GM12878 (cell line): ENCODE measurements at regions not wholly inside any gene's neighbourhood (a gene's known extent, or its start where the extent isn't known, plus 50 kb on each side); places are given as distances from the start of the nearest gene placed in this dataset.

Source experiments
- ATAC-seq: fragments of 200-7000 bp; cut with Tn5 transposase; 3 replicates; pipeline ENCODE4 v1.9.1; 2020; ENCODE audit warnings: mild to moderate bottlenecking, moderate library complexity
- BruUV-seq: library from RNA; stranded (reverse); fragments of 400-500 nt; replicated peaks from 2 replicates; lab custom pipeline; 2021; lab: Mats Ljungman, UMichigan
- CTCF ChIA-PET: fragments of 300-600 bp; sonication (Branson Sonifier 250); formaldehyde crosslinking; extraction: SDS; loops from one replicate; lab custom pipeline; 2021; ENCODE audit warnings: inconsistent platforms; lab: Yijun Ruan, JAX
- POLR2A ChIA-PET: fragments of 350-600 bp; formaldehyde crosslinking; extraction: SDS; loops from one replicate; lab custom pipeline; 2021; ENCODE audit warnings: inconsistent platforms; lab: Charles Lee
- RAD21 ChIA-PET: fragments of 300-600 bp; sonication (Branson Sonifier 250); formaldehyde crosslinking; loops from one replicate; lab custom pipeline; 2023; ENCODE audit warnings: antibody characterized with exemption; ENCODE audit not compliant: unreplicated experiment; lab: Charles Lee
- SMC1A ChIA-PET: fragments of 300-600 bp; sonication (Branson Sonifier 250); formaldehyde crosslinking; loops from one replicate; lab custom pipeline; 2023; ENCODE audit not compliant: unreplicated experiment, uncharacterized antibody; lab: Charles Lee
- DNase-seq: peaks from one replicate; pipeline ENCODE4 v3.0.0-alpha.2; 2011; ENCODE audit warnings: low read depth, low spot score
- FAIRE-seq: peaks from 3 replicates; lab custom pipeline; 2011; peaks lifted over from hg19 to GRCh38; lab: Jason Lieb, UNC
- H2AFZ ChIP-seq: 2 replicates; pipeline ENCODE4 v1.6.0; 2011; ENCODE audit warnings: low read depth, low read length, control low read depth; ENCODE audit not compliant: control insufficient read depth
- H3K27ac ChIP-seq: 2 replicates; pipeline ENCODE4 v1.5.1; 2011; ENCODE audit warnings: control low read depth; ENCODE audit not compliant: control insufficient read depth, insufficient read depth
- H3K27me3 ChIP-seq, 2 experiments: replicated peaks in 1 of 2; 2 replicates each; pipeline versions ENCODE4 v1.6.0 to v1.6.1; 2011; ENCODE audit warnings: low read length in 1 of 2; ENCODE audit not compliant: control insufficient read depth in 2 of 2, insufficient read depth in 2 of 2
- H3K36me3 ChIP-seq, 2 experiments: 2 replicates each; pipeline ENCODE4 v1.5.1; 2011; ENCODE audit warnings: low read length in 1 of 2; ENCODE audit not compliant: control insufficient read depth in 2 of 2, insufficient read depth in 2 of 2
- H3K4me1 ChIP-seq: 2 replicates; pipeline ENCODE4 v1.6.1; 2011; ENCODE audit warnings: mild to moderate bottlenecking, low read length, moderate library complexity, mixed read lengths; ENCODE audit not compliant: control insufficient read depth, insufficient read depth
- H3K4me2 ChIP-seq: 2 replicates; pipeline ENCODE4 v1.6.0; 2011; ENCODE audit warnings: control low read depth; ENCODE audit not compliant: control insufficient read depth, insufficient read depth
- H3K4me3 ChIP-seq: fragments of 200-600 bp; sonication (generic); 2 replicates; pipeline ENCODE4 v1.5.1; 2016
- H3K79me2 ChIP-seq: 2 replicates; pipeline ENCODE4 v1.6.0; 2011; ENCODE audit warnings: low read length; ENCODE audit not compliant: control insufficient read depth, insufficient read depth
- H3K9ac ChIP-seq: 2 replicates; pipeline ENCODE4 v1.8.0; 2011; ENCODE audit warnings: low read length, control low read depth, mixed read lengths; ENCODE audit not compliant: control insufficient read depth, insufficient read depth
- H3K9me3 ChIP-seq: replicated peaks from 3 replicates; pipeline ENCODE4 v1.5.1; 2011; ENCODE audit warnings: mild to moderate bottlenecking, low read length; ENCODE audit not compliant: control insufficient read depth, insufficient read depth
- H4K20me1 ChIP-seq: 2 replicates; pipeline ENCODE4 v1.6.0; 2011; ENCODE audit not compliant: control insufficient read depth, insufficient read depth
- CBX5 ChIP-seq: sonication (generic); IDR thresholded peaks from 2 replicates; pipeline ENCODE4 v1.6.1; 2016; ENCODE audit warnings: low read depth, moderate library complexity, mild to moderate bottlenecking, inconsistent platforms
- E2F8 ChIP-seq: fragments of 450-650 bp; IDR thresholded peaks from 2 replicates; pipeline ENCODE4 v1.6.1; 2018; ENCODE audit warnings: mild to moderate bottlenecking, low read depth, moderate library complexity; ENCODE audit not compliant: partially characterized antibody
- HCFC1 ChIP-seq: fragments of 150-350 bp; IDR thresholded peaks from 2 replicates; pipeline ENCODE4 v1.6.1; 2014; ENCODE audit warnings: low read length
- NFYA ChIP-seq: IDR thresholded peaks from 2 replicates; pipeline ENCODE4 v1.6.1; 2011; ENCODE audit warnings: low read depth, mild to moderate bottlenecking, low read length, improper control_type of control experiment, borderline replicate concordance
- PAX5 ChIP-seq: IDR thresholded peaks from 2 replicates; pipeline ENCODE4 v1.6.1; 2011; ENCODE audit warnings: low read depth, low read length, borderline replicate concordance
- RB1 ChIP-seq: fragments of 450-650 bp; formaldehyde crosslinking; IDR thresholded peaks from 2 replicates; pipeline ENCODE4 v1.6.1; 2017; ENCODE audit warnings: mild to moderate bottlenecking, borderline replicate concordance
- RCOR1 ChIP-seq: conservative IDR thresholded peaks from 2 replicates; pipeline ENCODE4 v1.6.1; 2012; ENCODE audit warnings: low read depth, low read length, improper control_type of control experiment
- SMAD1 ChIP-seq: fragments of 450-650 bp; IDR thresholded peaks from 2 replicates; pipeline ENCODE4 v1.6.1; 2018; ENCODE audit warnings: mild to moderate bottlenecking, low read depth; ENCODE audit not compliant: partially characterized antibody
- WGBS: methylation state at CpG from one replicate; pipeline ENCODE4 v1.1.6; 2016; ENCODE audit warnings: low lambda C conversion rate; ENCODE audit not compliant: insufficient replicate concordance, insufficient coverage; ENCODE audit errors: missing lambda C conversion rate; 5-methylcytosine and 5-hydroxymethylcytosine counted together
- in situ Hi-C: fragments of 300-500 bp; cut with MboI; formaldehyde crosslinking; loops from 9 replicates; pipeline ENCODE4 v1.14.3; 2018; ENCODE audit warnings: mixed read lengths
- intact Hi-C: fragments of 100-400 bp; cut with micrococcal nuclease; formaldehyde crosslinking; loops from one replicate; pipeline ENCODE4 v1.14.2; 2022; ENCODE audit not compliant: unreplicated experiment

- Histone ChIP-seq H3K27me3 (no peaks in the 10 kb centered on the region), H3K9ac (no peak overlapping the region), H3K4me2 (no peak overlapping the region), H2AFZ (no peak overlapping the region), H3K79me2 (no peaks in the 10 kb centered on the region), H3K9me3 (peaks cover 3% of the 10 kb centered on the region; the same call in 1 of the 3 replicates), H3K27ac (no peak overlapping the region), H3K36me3 (no peaks in the 10 kb centered on the region), H3K4me3 (no peak overlapping the region), H3K4me1 (no peaks in the 10 kb centered on the region), H4K20me1 (no peaks in the 10 kb centered on the region)
- SMC1A ChIA-PET, result interaction anchor here (1.2 kb wide), 1 partner anchor 15 kb away, joined by 3 read pairs; no protein-coding TSS in a partner anchor
- TF ChIP-seq RCOR1 (no peak), HCFC1 (no peak), NFYA (no peak), E2F8 (no peak), RB1 (no peak), PAX5 (no peak), CBX5 (no peak), SMAD1 (no peak)
- RAD21 ChIA-PET, result no interaction called here
- POLR2A ChIA-PET, result interaction anchor here (0.5 kb wide), 1 partner anchor 10 kb away, joined by 3 read pairs; no protein-coding TSS in a partner anchor
- DNase-seq, result no peak
- no peak for FAIRE-seq
- 40% methylated on average over 7 of the region's 7 CpGs for WGBS
- no TSS peak for BruUV-seq
- ATAC-seq, result no peak
- CTCF ChIA-PET, result no interaction called here
- in situ Hi-C loops (no loop called here), intact Hi-C loops (no loop called here)
Measured at GRCh38 chr9:124180557-124180956, 77.2 kb upstream of the NEK6 start.
